HCT116 (cell line): ENCODE measurements at regions not wholly inside any gene's neighbourhood (a gene's known extent, or its start where the extent isn't known, plus 50 kb on each side); places are given as distances from the start of the nearest gene placed in this dataset.

Source experiments
- ATAC-seq: fragments of 200-7000 bp; cut with Tn5 transposase; 2 replicates; pipeline ENCODE4 v1.9.1; 2020; ENCODE audit warnings: mild to moderate bottlenecking, moderate library complexity
- BruUV-seq: library from RNA; stranded (reverse); fragments of 400-500 nt; replicated peaks from 2 replicates; lab custom pipeline; 2021; lab: Mats Ljungman, UMichigan
- CTCF ChIA-PET: fragments of 300-600 bp; sonication (Branson Sonifier 250); formaldehyde crosslinking; loops from one replicate; lab custom pipeline; 2021; ENCODE audit warnings: antibody characterized with exemption; lab: Charles Lee
- POLR2A ChIA-PET: fragments of 300-600, 350-600 bp; sonication (Branson Sonifier 250); formaldehyde crosslinking; loops from one replicate; lab custom pipeline; 2021; ENCODE audit warnings: antibody characterized with exemption; lab: Charles Lee
- RAD21 ChIA-PET, 2 experiments: fragments of 300-600 bp; sonication (Branson Sonifier 250); formaldehyde crosslinking; loops; one replicate each; lab custom pipeline; 2023; ENCODE audit warnings: low total read pairs in 2 of 2; ENCODE audit not compliant: uncharacterized antibody in 2 of 2, unreplicated experiment in 2 of 2, low non-redundant PET in 1 of 2; lab: Charles Lee
- DNase-seq: peaks from one replicate; pipeline ENCODE4 v3.0.0-alpha.2; 2010; ENCODE audit warnings: low read depth, low spot score
- H2AFZ ChIP-seq: fragments of 200-600 bp; shearing (Covaris generic), sonication (generic); 2 replicates; pipeline ENCODE4 v1.6.1; 2017; ENCODE audit warnings: low read depth, mixed run types, mixed read lengths, antibody characterized with exemption, low read length; ENCODE audit not compliant: poor library complexity, severe bottlenecking
- H3K27ac ChIP-seq: 2 replicates; pipeline ENCODE4 v1.5.1; 2012; ENCODE audit warnings: low read depth, low read length
- H3K27me3 ChIP-seq: fragments of 200-600 bp; sonication (generic); 2 replicates; pipeline ENCODE4 v1.6.1; 2016; ENCODE audit warnings: mixed run types, low read length, mixed read lengths; ENCODE audit not compliant: insufficient read depth
- H3K36me3 ChIP-seq, 2 experiments: fragments of 200-500 bp in 1 of 2; fragments of 200-600 bp in 1 of 2; sonication (Bioruptor generic) in 1 of 2; sonication (generic) in 1 of 2; 2 replicates each; pipeline versions ENCODE4 v1.5.1 to v1.6.1; 2014 to 2016; ENCODE audit warnings: low read length in 2 of 2, inconsistent platforms in 1 of 2, mixed read lengths in 1 of 2, mixed run types in 1 of 2; ENCODE audit not compliant: insufficient read depth in 2 of 2, control insufficient read depth in 1 of 2
- H3K4me1 ChIP-seq, 2 experiments: fragments of 200-600 bp in 1 of 2; sonication (generic) in 1 of 2; 2 replicates each; pipeline versions ENCODE4 v1.5.1 to v1.6.1; 2012 to 2017; ENCODE audit warnings: low read length in 2 of 2, inconsistent platforms in 1 of 2, mild to moderate bottlenecking in 1 of 2, mixed read lengths in 1 of 2, mixed run types in 1 of 2, moderate library complexity in 1 of 2; ENCODE audit not compliant: insufficient read depth in 2 of 2, control insufficient read depth in 1 of 2
- H3K4me2 ChIP-seq: fragments of 200-600 bp; sonication (generic); 2 replicates; pipeline ENCODE4 v1.6.1; 2017; ENCODE audit warnings: mixed run types, low read length, mixed read lengths
- H3K4me3 ChIP-seq, 2 experiments: fragments of 200-600 bp in 1 of 2; sonication (generic) in 1 of 2; replicated peaks in 1 of 2; 2 replicates each; pipeline ENCODE4 v1.5.1; 2011 to 2016; ENCODE audit warnings: low read length in 2 of 2, control low read depth in 1 of 2, low read depth in 1 of 2, mild to moderate bottlenecking in 1 of 2, mixed read lengths in 1 of 2, mixed run types in 1 of 2
- H3K79me2 ChIP-seq: fragments of 200-600 bp; sonication (generic); 2 replicates; pipeline ENCODE4 v1.6.1; 2017; ENCODE audit warnings: mild to moderate bottlenecking, mixed run types, low read length, moderate library complexity, mixed read lengths; ENCODE audit not compliant: insufficient read depth
- H3K9ac ChIP-seq: fragments of 200-600 bp; sonication (generic); 2 replicates; pipeline ENCODE4 v1.6.1; 2016; ENCODE audit warnings: low read length, mixed read lengths
- H3K9me2 ChIP-seq: fragments of 200-600 bp; sonication (generic), shearing (Covaris generic); 2 replicates; pipeline ENCODE4 v1.6.1; 2017; ENCODE audit warnings: mixed run types, mild to moderate bottlenecking, moderate library complexity; ENCODE audit not compliant: insufficient read depth
- H3K9me3 ChIP-seq, 2 experiments: fragments of 200-500 bp in 1 of 2; fragments of 200-600 bp in 1 of 2; sonication (Bioruptor generic) in 1 of 2; sonication (generic) in 1 of 2; 2 replicates each; pipeline ENCODE4 v1.6.1; 2014 to 2017; ENCODE audit warnings: low read length in 2 of 2, mixed read lengths in 2 of 2, inconsistent platforms in 1 of 2, low read depth in 1 of 2, mild to moderate bottlenecking in 1 of 2, mixed run types in 1 of 2, moderate library complexity in 1 of 2; ENCODE audit not compliant: control insufficient read depth in 1 of 2, insufficient read depth in 1 of 2
- H4K20me1 ChIP-seq: fragments of 200-600 bp; sonication (generic), shearing (Covaris generic); 2 replicates; pipeline ENCODE4 v1.6.1; 2017; ENCODE audit warnings: mixed run types, mild to moderate bottlenecking, moderate library complexity; ENCODE audit not compliant: insufficient read depth
- CBX3 ChIP-seq: IDR thresholded peaks from 2 replicates; pipeline ENCODE4 v1.6.1; 2012; ENCODE audit warnings: low read depth
- CTCF ChIP-seq, 3 experiments: fragments of 200-600 bp in 1 of 3; sonication (generic) in 1 of 3; IDR thresholded peaks in 2 of 3; conservative IDR thresholded peaks in 1 of 3; 2 replicates each; pipeline ENCODE4 v1.5.1; 2012 to 2017; ENCODE audit warnings: low read depth in 2 of 3, low read length in 2 of 3, antibody characterized with exemption in 1 of 3, borderline replicate concordance in 1 of 3, control low read depth in 1 of 3, mild to moderate bottlenecking in 1 of 3, mixed read lengths in 1 of 3, mixed run types in 1 of 3, moderate library complexity in 1 of 3; ENCODE audit not compliant: insufficient read depth in 1 of 3
- ELF1 ChIP-seq: IDR thresholded peaks from 2 replicates; pipeline ENCODE4 v1.6.1; 2012; ENCODE audit warnings: low read depth, borderline replicate concordance
- EZH2 ChIP-seq: fragments of 200-600 bp; sonication (generic); IDR thresholded peaks from 2 replicates; pipeline ENCODE4 v1.6.1; 2017; ENCODE audit warnings: antibody characterized with exemption, mixed run types
- EZH2phosphoT487 ChIP-seq: fragments of 200-600 bp; IDR thresholded peaks from 2 replicates; pipeline ENCODE4 v1.6.1; 2018; ENCODE audit warnings: antibody characterized with exemption, borderline replicate concordance
- JUND ChIP-seq: IDR thresholded peaks from 2 replicates; pipeline ENCODE4 v1.6.1; 2012
- REST ChIP-seq: IDR thresholded peaks from 2 replicates; pipeline ENCODE4 v1.6.1; 2012; ENCODE audit warnings: low read depth
- SP1 ChIP-seq: IDR thresholded peaks from 2 replicates; pipeline ENCODE4 v1.6.1; 2012; ENCODE audit warnings: low read depth
- TCF7L2 ChIP-seq: IDR thresholded peaks from 2 replicates; pipeline ENCODE4 v1.7.0; 2011; ENCODE audit warnings: borderline replicate concordance, inconsistent platforms; ENCODE audit not compliant: insufficient read depth, insufficient read length; ENCODE audit errors: extremely low read depth
- ZNF274 ChIP-seq: fragments of 200-500 bp; sonication (Bioruptor generic); IDR thresholded peaks from 2 replicates; pipeline ENCODE4 v1.6.1; 2014; ENCODE audit warnings: mild to moderate bottlenecking, low read depth, low read length, inconsistent platforms
- intact Hi-C: fragments of 100-400 bp; cut with micrococcal nuclease; formaldehyde crosslinking; loops from 2 replicates; pipeline ENCODE4 v1.10.0; 2022

GRCh38 chr18:21168880-21169279 is 57.3 kb upstream of the ROCK1 start:
- ATAC-seq, result no peak

More at GRCh38 chr18:21168880-21169279, 57.3 kb upstream of the ROCK1 start:
- intact Hi-C loops, result loop anchor here (5.0 to 10.0 kb wide), 2 partner anchors 37 to 54 kb away; partner anchors contain the start of gene ROCK1
- H3K4me1 ChIP-seq, result no peaks in the 10 kb centered on the region
- H4K20me1 ChIP-seq, result no peaks in the 10 kb centered on the region
- no peak overlapping the region for H2AFZ ChIP-seq
- no peak overlapping the region for H3K4me2 ChIP-seq
- H3K9me3 ChIP-seq, result no peaks in the 10 kb centered on the region
- no peak overlapping the region for H3K9ac ChIP-seq
- ChIA-PET CTCF (no interaction called here), RAD21 (no interaction called here), POLR2A (no interaction called here)
- no peaks in the 10 kb centered on the region for H3K79me2 ChIP-seq
- DNase-seq, result no peak
- no TSS peak for BruUV-seq
- no peaks in the 10 kb centered on the region for H3K9me2 ChIP-seq
- H3K36me3 ChIP-seq, result no peaks in the 10 kb centered on the region
- no peak overlapping the region for H3K4me3 ChIP-seq
- TF ChIP-seq TCF7L2 (no peak), SP1 (no peak), ZNF274 (no peak), CBX3 (no peak), CTCF (IDR thresholded peaks at IDR 0.05 in 2 of 3, conservative IDR thresholded peaks at IDR 0.05 in 1 of 3; ENCODE audit: borderline replicate concordance in 1 of 3, insufficient read depth in 1 of 3, low read depth in 2 of 3, low read length in 2 of 3) (no peak), EZH2phosphoT487 (no peak), REST (no peak), EZH2 (no peak), JUND (no peak), ELF1 (no peak)
- TF ChIP-seq, all 23 proteins: peak for 0
- Histone ChIP-seq H3K27me3 (no peaks in the 10 kb centered on the region), H3K27ac (no peak overlapping the region)
